ENCODE measurements at regions not wholly inside any gene's neighbourhood (a gene's known extent, or its start where the extent isn't known, plus 50 kb on each side); places are given as distances from the start of the nearest gene placed in this dataset.

DNA sequence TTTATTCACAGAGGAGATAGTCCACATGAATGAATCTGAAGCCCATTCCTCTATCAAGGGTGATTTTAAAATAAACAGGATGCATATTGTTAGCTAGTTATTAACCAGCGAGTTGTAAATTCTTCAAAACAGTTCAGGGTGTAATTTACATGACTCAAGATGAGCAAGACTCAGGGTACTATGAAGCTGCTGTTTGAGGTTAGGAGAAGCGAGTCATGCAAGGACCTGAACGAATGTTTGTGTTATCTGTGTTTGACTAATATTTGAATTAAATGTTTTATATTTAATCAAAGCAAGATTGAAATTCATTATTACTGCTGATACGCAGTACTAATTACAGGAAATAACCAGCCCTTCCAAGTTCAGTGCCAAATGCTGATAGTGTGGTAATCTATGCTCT is 191.1 kb downstream of the SAMD5 start:
- TF ChIP-seq, protein P1, sequence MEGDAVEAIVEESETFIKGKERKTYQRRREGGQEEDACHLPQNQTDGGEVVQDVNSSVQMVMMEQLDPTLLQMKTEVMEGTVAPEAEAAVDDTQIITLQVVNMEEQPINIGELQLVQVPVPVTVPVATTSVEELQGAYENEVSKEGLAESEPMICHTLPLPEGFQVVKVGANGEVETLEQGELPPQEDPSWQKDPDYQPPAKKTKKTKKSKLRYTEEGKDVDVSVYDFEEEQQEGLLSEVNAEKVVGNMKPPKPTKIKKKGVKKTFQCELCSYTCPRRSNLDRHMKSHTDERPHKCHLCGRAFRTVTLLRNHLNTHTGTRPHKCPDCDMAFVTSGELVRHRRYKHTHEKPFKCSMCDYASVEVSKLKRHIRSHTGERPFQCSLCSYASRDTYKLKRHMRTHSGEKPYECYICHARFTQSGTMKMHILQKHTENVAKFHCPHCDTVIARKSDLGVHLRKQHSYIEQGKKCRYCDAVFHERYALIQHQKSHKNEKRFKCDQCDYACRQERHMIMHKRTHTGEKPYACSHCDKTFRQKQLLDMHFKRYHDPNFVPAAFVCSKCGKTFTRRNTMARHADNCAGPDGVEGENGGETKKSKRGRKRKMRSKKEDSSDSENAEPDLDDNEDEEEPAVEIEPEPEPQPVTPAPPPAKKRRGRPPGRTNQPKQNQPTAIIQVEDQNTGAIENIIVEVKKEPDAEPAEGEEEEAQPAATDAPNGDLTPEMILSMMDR (IDR thresholded peaks at IDR 0.05): no peak
- TF ChIP-seq ZFX (IDR thresholded peaks at IDR 0.05; ENCODE audit: borderline replicate concordance): no peak
- no peak overlapping the region for H3K27ac ChIP-seq

DNA sequence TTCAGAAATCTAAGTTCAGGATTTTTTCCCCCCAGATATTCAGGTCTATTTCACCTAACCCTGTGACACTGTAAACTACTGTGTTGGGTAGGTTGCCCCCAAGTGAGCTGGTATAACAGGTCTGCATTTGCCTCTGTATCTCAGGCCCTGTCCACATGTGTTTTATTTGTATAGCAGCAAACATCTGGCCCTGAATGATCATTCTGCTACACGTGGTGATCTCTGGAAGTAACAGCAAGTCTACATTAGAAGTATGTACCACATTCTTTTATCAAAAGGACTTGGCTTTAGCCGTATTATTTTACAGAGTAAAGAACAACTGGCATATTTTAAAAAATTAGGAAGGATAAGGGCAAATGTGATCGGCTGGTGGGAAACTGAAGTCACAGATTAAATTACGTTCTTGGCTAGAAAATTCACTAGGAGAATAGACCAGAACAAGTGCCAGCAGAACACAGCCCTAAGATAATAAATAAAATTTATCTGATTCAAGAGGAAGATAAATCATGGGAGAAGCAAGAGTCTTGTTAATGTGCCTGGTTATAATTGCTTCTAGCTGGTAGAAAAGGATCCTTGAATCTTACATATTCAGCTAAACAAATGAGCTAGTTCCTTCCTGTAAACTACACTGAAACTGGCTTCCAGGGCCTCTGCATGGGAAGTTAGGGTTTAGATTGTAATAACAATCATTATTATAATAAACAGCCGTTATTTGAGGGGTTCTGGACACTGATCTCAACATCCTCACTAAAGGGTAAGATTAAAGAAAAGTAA is 192.1 kb downstream of the SAMD5 start:
- H3K27ac ChIP-seq: no peak overlapping the region
- no peak for TF ChIP-seq ZFX (IDR thresholded peaks at IDR 0.05; ENCODE audit: borderline replicate concordance)
- TF ChIP-seq, protein P1 (IDR thresholded peaks at IDR 0.05): no peak

DNA sequence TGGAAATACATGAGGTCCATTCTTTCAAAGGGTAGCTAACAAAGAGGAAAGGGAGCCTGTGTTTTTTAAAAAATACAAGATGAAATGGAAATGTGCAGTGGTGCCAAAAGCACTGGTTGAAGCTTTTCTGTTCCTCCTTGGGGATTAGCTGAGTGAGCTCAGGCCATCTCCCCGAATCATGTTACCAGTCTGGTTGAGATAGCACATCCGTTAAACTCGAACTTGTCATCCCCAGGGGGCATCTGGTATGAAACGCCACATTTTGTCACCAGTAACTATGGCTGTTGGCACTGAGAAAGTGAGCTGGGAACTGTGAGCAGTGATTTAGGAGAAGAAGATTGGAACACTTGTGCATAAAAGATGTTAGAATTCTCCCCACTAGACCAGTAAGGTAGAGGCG is 196.2 kb downstream of the SAMD5 start:
- TF ChIP-seq, protein P1 (IDR thresholded peaks at IDR 0.05): no peak
- no peak for TF ChIP-seq ZFX (IDR thresholded peaks at IDR 0.05; ENCODE audit: borderline replicate concordance)
- no peak overlapping the region for H3K27ac ChIP-seq

DNA sequence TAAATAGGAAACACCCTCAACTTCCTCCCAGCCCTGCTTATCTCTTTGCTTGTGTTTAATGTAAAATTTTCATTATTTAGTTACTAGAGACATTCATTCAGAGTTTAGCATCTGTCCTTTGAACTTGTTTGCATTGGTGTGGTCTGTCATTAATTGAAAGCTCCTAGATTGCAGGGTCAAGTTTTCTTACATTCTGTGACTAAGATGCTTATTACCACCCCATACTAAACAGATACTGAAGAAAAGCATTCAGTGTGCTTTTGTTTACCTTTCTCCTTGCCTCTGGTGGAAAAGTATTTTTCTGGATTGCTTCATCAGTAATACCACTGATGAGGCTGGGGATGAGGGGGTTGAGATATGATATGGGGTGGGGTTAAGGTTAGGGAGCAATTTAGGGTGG is 199.0 kb downstream of the SAMD5 start:
- TF ChIP-seq ZFX (IDR thresholded peaks at IDR 0.05; ENCODE audit: borderline replicate concordance): no peak
- TF ChIP-seq, protein P1 (IDR thresholded peaks at IDR 0.05): no peak

DNA sequence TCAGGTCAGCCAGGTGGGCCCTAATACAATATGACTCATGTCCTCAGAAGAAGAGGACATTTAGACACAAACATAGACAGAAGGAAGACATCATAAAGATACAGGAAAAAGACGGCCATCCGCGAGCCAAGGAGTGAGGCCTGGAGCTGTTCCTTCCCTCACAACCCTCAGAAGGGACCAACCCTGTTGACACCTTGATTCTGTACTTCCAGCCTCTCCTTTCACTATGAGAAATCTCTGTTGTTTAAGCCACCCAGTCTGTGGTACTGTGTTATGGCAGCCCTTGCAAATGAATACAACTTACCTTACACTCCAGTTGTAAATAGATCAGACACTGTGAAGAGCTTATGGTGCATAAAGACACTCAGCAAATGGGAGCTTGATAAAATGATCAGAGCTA is 199.7 kb downstream of the SAMD5 start:
- no peak for TF ChIP-seq ZFX (IDR thresholded peaks at IDR 0.05; ENCODE audit: borderline replicate concordance)
- TF ChIP-seq, protein P1 (IDR thresholded peaks at IDR 0.05): no peak
- H3K27ac ChIP-seq: no peak overlapping the region

More for the DNA sequence above, 199.0 kb downstream of the SAMD5 start:
- H3K27ac ChIP-seq: no peak overlapping the region

DNA sequence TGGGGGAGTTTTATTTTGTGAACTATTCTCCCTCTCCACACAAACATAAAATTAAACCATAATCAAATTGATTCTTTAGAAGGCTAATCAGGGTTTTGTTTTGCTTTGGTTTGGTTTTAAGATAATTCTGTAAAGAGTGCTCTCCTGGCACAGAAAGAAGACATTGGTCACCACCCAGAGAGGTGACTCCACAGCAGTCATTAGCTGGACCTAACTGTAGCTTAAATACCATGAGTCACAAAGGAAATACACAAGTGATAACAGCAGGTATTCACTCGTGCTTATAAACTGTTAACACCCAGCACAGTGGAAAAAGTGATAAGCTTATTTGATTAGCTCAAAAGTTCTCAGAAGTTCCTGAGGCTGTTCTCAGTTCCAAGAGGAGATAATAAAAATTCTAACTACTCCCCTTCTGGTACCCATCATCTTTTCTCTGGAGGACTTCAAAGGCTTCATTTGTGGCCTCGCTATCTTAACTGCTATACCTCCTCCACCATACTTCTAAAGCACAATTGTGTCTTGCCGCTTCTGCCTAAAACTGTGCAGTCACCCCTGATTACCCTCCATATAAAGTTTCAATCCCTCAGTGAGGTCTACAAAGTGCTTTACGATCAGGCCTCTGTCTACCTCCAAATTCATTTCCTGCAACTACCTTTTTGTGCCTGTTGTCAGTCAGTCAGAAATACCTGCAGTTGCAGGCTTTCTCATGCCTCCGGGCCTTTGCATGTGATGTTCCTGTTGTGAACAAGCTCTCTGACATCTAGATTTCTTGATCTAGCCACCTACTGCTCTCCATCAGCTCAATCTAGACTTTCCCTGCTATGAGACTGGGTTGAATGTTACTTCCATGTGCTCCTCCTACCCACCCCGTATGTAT is 201.1 kb downstream of the SAMD5 start:
- TF ChIP-seq, protein P1 (IDR thresholded peaks at IDR 0.05): no peak
- no peak for TF ChIP-seq ZFX (IDR thresholded peaks at IDR 0.05; ENCODE audit: borderline replicate concordance)
- no peak overlapping the region for H3K27ac ChIP-seq

DNA sequence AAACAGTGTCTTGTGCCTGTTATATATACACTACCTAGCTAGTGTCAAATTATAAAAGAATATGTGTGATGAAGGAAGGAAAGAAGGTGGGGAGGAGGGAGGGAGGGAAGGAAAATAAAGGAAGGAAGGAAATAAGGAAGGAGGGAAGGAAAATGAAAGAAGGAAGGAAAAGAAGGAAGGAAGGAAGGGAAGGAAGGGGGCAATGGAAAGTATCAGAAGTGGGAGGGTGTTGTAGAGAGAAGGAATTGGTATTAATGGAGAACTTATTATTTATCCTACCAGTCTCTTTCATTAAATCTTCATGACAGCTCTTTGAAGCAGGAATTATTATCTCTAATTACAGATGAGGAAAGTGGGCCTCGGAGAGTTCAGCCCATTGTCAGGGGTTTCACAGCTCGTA is 202.4 kb downstream of the SAMD5 start:
- TF ChIP-seq, protein P1 (IDR thresholded peaks at IDR 0.05): no peak
- TF ChIP-seq ZFX (IDR thresholded peaks at IDR 0.05; ENCODE audit: borderline replicate concordance): no peak
- no peak overlapping the region for H3K27ac ChIP-seq
